ENCODE measurements at regions not wholly inside any gene's neighbourhood (a gene's known extent, or its start where the extent isn't known, plus 50 kb on each side); places are given as distances from the start of the nearest gene placed in this dataset.

GRCh38 chr11:38460896-38461295, 1862.9 kb upstream of the RAG2 start:
- Mint-ChIP-seq H3K36me3 (ENCODE audit: low read depth) (no peaks in the 10 kb centered on the region), H3K4me1 (no peaks in the 10 kb centered on the region), H3K9me3 (no peaks in the 10 kb centered on the region), H3K27ac (no peak overlapping the region), H3K27me3 (ENCODE audit: insufficient read depth) (no peaks in the 10 kb centered on the region), H3K4me3 (no peak overlapping the region)
- Histone ChIP-seq H3K4me1 (ENCODE audit: control insufficient read depth, insufficient read depth, low read length) (no peaks in the 10 kb centered on the region), H3K4me3 (ENCODE audit: low read length) (no peak overlapping the region), H3K9ac (ENCODE audit: extremely low read depth, low read length, poor library complexity, severe bottlenecking) (no peak overlapping the region), H3K9me3 (ENCODE audit: control insufficient read depth, low read length) (no peaks in the 10 kb centered on the region), H3K27ac (ENCODE audit: low read depth, low read length) (no peak overlapping the region), H3K36me3 (ENCODE audit: control insufficient read depth, insufficient read depth, low read length) (no peaks in the 10 kb centered on the region), H3K27me3 (ENCODE audit: control insufficient read depth, insufficient read depth, low read length, poor library complexity, severe bottlenecking) (no peaks in the 10 kb centered on the region)
- WGBS, 2 experiments (ENCODE audit: insufficient coverage in 1 of 2, insufficient read length in 1 of 2) = 86 to 92% methylated on average over 1 to 2 of the region's 2 CpGs
- TF ChIP-seq CTCF (conservative IDR thresholded peaks at IDR 0.05) = no peak
- no peak for DNase-seq

GRCh38 chr11:38460429-38460828, 1862.4 kb upstream of the RAG2 start:
- Mint-ChIP-seq H3K9me3 (no peaks in the 10 kb centered on the region), H3K36me3 (ENCODE audit: low read depth) (no peaks in the 10 kb centered on the region), H3K27me3 (ENCODE audit: insufficient read depth) (no peaks in the 10 kb centered on the region), H3K4me3 (no peak overlapping the region), H3K4me1 (no peaks in the 10 kb centered on the region), H3K27ac (no peak overlapping the region)
- no peak for TF ChIP-seq CTCF (conservative IDR thresholded peaks at IDR 0.05)
- no peak for DNase-seq
- H3K4me1 ChIP-seq (ENCODE audit: control insufficient read depth, insufficient read depth, low read length) = no peaks in the 10 kb centered on the region
- no peaks in the 10 kb centered on the region for H3K9me3 ChIP-seq (ENCODE audit: control insufficient read depth, low read length)
- H3K4me3 ChIP-seq (ENCODE audit: low read length) = no peak overlapping the region
- H3K36me3 ChIP-seq (ENCODE audit: control insufficient read depth, insufficient read depth, low read length) = no peaks in the 10 kb centered on the region
- no peaks in the 10 kb centered on the region for H3K27me3 ChIP-seq (ENCODE audit: control insufficient read depth, insufficient read depth, low read length, poor library complexity, severe bottlenecking)
- WGBS, 2 experiments (ENCODE audit: insufficient coverage in 1 of 2, insufficient read length in 1 of 2) = 94% methylated on average over 2 of the region's 2 CpGs; no CpG with 5 or more reads in 1 of the 2 experiments
- H3K27ac ChIP-seq (ENCODE audit: low read depth, low read length) = no peak overlapping the region
- H3K9ac ChIP-seq (ENCODE audit: extremely low read depth, low read length, poor library complexity, severe bottlenecking) = no peak overlapping the region

DNA sequence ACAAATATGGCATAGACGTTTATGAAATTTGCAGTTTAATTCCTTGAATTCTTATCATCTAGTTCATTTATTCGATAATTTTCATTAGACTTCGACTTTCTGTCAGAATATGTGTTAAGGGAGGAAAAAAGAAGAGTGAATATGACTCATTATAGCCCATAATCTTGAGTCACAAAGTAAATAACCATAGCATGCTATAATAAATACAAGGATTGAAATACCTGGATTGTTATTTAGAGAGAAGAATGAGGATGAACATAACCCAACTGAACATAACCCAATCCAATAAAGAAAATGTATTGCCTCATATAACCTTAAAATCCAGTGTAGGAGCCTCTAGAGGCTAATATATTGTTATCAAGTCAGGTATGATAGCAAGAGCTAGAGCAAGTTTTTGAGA, 1858.3 kb upstream of the RAG2 start:
- Histone ChIP-seq H3K4me1 (ENCODE audit: control insufficient read depth, insufficient read depth, low read length) (no peaks in the 10 kb centered on the region), H3K36me3 (ENCODE audit: control insufficient read depth, insufficient read depth, low read length) (no peaks in the 10 kb centered on the region), H3K9me3 (ENCODE audit: control insufficient read depth, low read length) (no peaks in the 10 kb centered on the region), H3K9ac (ENCODE audit: extremely low read depth, low read length, poor library complexity, severe bottlenecking) (no peak overlapping the region), H3K4me3 (ENCODE audit: low read length) (no peak overlapping the region), H3K27me3 (ENCODE audit: control insufficient read depth, insufficient read depth, low read length, poor library complexity, severe bottlenecking) (no peaks in the 10 kb centered on the region), H3K27ac (ENCODE audit: low read depth, low read length) (no peak overlapping the region)
- TF ChIP-seq CTCF (conservative IDR thresholded peaks at IDR 0.05) = no peak
- 90 to 100% methylated on average over 1 to 3 of the region's 3 CpGs for WGBS, 2 experiments (ENCODE audit: insufficient coverage in 1 of 2, insufficient read length in 1 of 2)
- H3K4me1 Mint-ChIP-seq = peaks cover 6% of the 10 kb centered on the region
- H3K36me3 Mint-ChIP-seq (ENCODE audit: low read depth) = no peaks in the 10 kb centered on the region
- H3K9me3 Mint-ChIP-seq = no peaks in the 10 kb centered on the region
- no peak overlapping the region for H3K4me3 Mint-ChIP-seq
- no peaks in the 10 kb centered on the region for H3K27me3 Mint-ChIP-seq (ENCODE audit: insufficient read depth)
- DNase-seq = no peak
- H3K27ac Mint-ChIP-seq = no peak overlapping the region
